ENCODE measurements at regions not wholly inside any gene's neighbourhood (a gene's known extent, or its start where the extent isn't known, plus 50 kb on each side); places are given as distances from the start of the nearest gene placed in this dataset.

GRCh38 chr1:57721001-57721400 is 297.1 kb upstream of the DAB1 start:
- H3K27ac ChIP-seq, result no peak overlapping the region
- no peak for DNase-seq
- H3K9me3 ChIP-seq, result no peaks in the 10 kb centered on the region
- no peaks in the 10 kb centered on the region for H3K36me3 ChIP-seq
- no peak overlapping the region for H3K4me3 ChIP-seq
- no peaks in the 10 kb centered on the region for H3K27me3 ChIP-seq
- H3K4me1 ChIP-seq, result no peaks in the 10 kb centered on the region
- TF ChIP-seq POLR2A (IDR thresholded peaks at IDR 0.05) (no peak), CTCF (IDR thresholded peaks at IDR 0.05) (no peak)

- Histone ChIP-seq H3K27me3 (no peaks in the 10 kb centered on the region), H3K4me1 (no peaks in the 10 kb centered on the region), H3K27ac (no peak overlapping the region), H3K4me3 (no peak overlapping the region), H3K9me3 (no peaks in the 10 kb centered on the region), H3K36me3 (no peaks in the 10 kb centered on the region)
- TF ChIP-seq CTCF (IDR thresholded peaks at IDR 0.05), result no peak
- TF ChIP-seq POLR2A (IDR thresholded peaks at IDR 0.05), result no peak
- DNase-seq, result no peak
Measured at GRCh38 chr1:57719274-57719673, 295.4 kb upstream of the DAB1 start.

- no peak overlapping the region for H3K4me3 ChIP-seq
- DNase-seq, result no peak
- no peak overlapping the region for H3K27ac ChIP-seq
- H3K36me3 ChIP-seq, result no peaks in the 10 kb centered on the region
- no peaks in the 10 kb centered on the region for H3K9me3 ChIP-seq
- H3K4me1 ChIP-seq, result no peaks in the 10 kb centered on the region
- H3K27me3 ChIP-seq, result no peaks in the 10 kb centered on the region
- TF ChIP-seq CTCF (IDR thresholded peaks at IDR 0.05) (no peak), POLR2A (IDR thresholded peaks at IDR 0.05) (no peak)
Measured at GRCh38 chr1:57713501-57713900, 289.6 kb upstream of the DAB1 start.

GRCh38 chr1:57712846-57713245 is 289.0 kb upstream of the DAB1 start:
- Histone ChIP-seq H3K9me3 (no peaks in the 10 kb centered on the region), H3K27me3 (no peaks in the 10 kb centered on the region), H3K4me3 (no peak overlapping the region), H3K27ac (no peak overlapping the region), H3K4me1 (no peaks in the 10 kb centered on the region), H3K36me3 (no peaks in the 10 kb centered on the region)
- TF ChIP-seq POLR2A (IDR thresholded peaks at IDR 0.05), result no peak
- no peak for TF ChIP-seq CTCF (IDR thresholded peaks at IDR 0.05)
- DNase-seq, result no peak

GRCh38 chr1:57711326-57711725 is 287.5 kb upstream of the DAB1 start:
- H3K27ac ChIP-seq, result no peak overlapping the region
- H3K27me3 ChIP-seq, result no peaks in the 10 kb centered on the region
- H3K9me3 ChIP-seq, result no peaks in the 10 kb centered on the region
- no peaks in the 10 kb centered on the region for H3K36me3 ChIP-seq
- no peak overlapping the region for H3K4me3 ChIP-seq
- DNase-seq, result no peak
- H3K4me1 ChIP-seq, result no peaks in the 10 kb centered on the region
- TF ChIP-seq CTCF (IDR thresholded peaks at IDR 0.05), result no peak
- TF ChIP-seq POLR2A (IDR thresholded peaks at IDR 0.05), result no peak

- DNase-seq, result no peak
- no peaks in the 10 kb centered on the region for H3K27me3 ChIP-seq
- no peaks in the 10 kb centered on the region for H3K36me3 ChIP-seq
- no peak for TF ChIP-seq POLR2A (IDR thresholded peaks at IDR 0.05)
- TF ChIP-seq CTCF (IDR thresholded peaks at IDR 0.05), result no peak
- H3K27ac ChIP-seq, result no peak overlapping the region
- no peaks in the 10 kb centered on the region for H3K4me1 ChIP-seq
- no peaks in the 10 kb centered on the region for H3K9me3 ChIP-seq
- H3K4me3 ChIP-seq, result no peak overlapping the region
Measured at GRCh38 chr1:57707631-57708030, 283.8 kb upstream of the DAB1 start.

Data from Peyer's patch (tissue), 4 donors.